MM.1S (cell line): ENCODE measurements at regions not wholly inside any gene's neighbourhood (a gene's known extent, or its start where the extent isn't known, plus 50 kb on each side); places are given as distances from the start of the nearest gene placed in this dataset.
A peak's percentile ranks its signal among the peaks of the same experiment; 100 is the strongest.

Source experiments
- DNase-seq: peaks from one replicate; pipeline ENCODE4 v3.0.0-alpha.2; 2015
- H2AFZ ChIP-seq: fragments of 300-600 bp; sonication (generic); 2 replicates; pipeline ENCODE4 v1.6.0; 2016; ENCODE audit warnings: antibody characterized with exemption, low read length
- H3F3A ChIP-seq: fragments of 300-600 bp; sonication (generic); 2 replicates; pipeline ENCODE4 v1.6.1; 2016; ENCODE audit warnings: mild to moderate bottlenecking, antibody characterized with exemption, low read length, moderate library complexity, mixed read lengths; ENCODE audit not compliant: insufficient read depth
- H3K27ac ChIP-seq: fragments of 300-600 bp; sonication (generic); 2 replicates; pipeline ENCODE4 v1.5.1; 2016; ENCODE audit warnings: mild to moderate bottlenecking, low read length
- H3K27me3 ChIP-seq: fragments of 300-600 bp; sonication (generic); replicated peaks from 2 replicates; pipeline ENCODE4 v1.6.0; 2016; ENCODE audit warnings: low read length; ENCODE audit not compliant: insufficient read depth
- H3K36me3 ChIP-seq: fragments of 300-600 bp; sonication (generic); replicated peaks from 2 replicates; pipeline ENCODE4 v1.6.1; 2016; ENCODE audit warnings: mild to moderate bottlenecking, low read length, mixed read lengths; ENCODE audit not compliant: insufficient read depth
- H3K4me1 ChIP-seq: fragments of 300-600 bp; sonication (generic); 2 replicates; pipeline ENCODE4 v1.6.1; 2016; ENCODE audit warnings: low read length, mixed read lengths
- H3K4me2 ChIP-seq: fragments of 300-600 bp; sonication (generic); 2 replicates; pipeline ENCODE4 v1.6.0; 2016; ENCODE audit warnings: low read depth, low read length
- H3K4me3 ChIP-seq: fragments of 300-600 bp; sonication (generic); 2 replicates; pipeline ENCODE4 v1.5.1; 2016; ENCODE audit warnings: low read length, mixed read lengths
- H3K79me2 ChIP-seq: fragments of 300-600 bp; sonication (generic); 2 replicates; pipeline ENCODE4 v1.6.1; 2016; ENCODE audit warnings: mixed run types, low read length, mixed read lengths
- H3K9ac ChIP-seq: fragments of 300-600 bp; sonication (generic); 2 replicates; pipeline ENCODE4 v1.6.1; 2016; ENCODE audit warnings: low read length, mixed read lengths
- H3K9me2 ChIP-seq: fragments of 300-600 bp; sonication (generic); replicated peaks from 2 replicates; pipeline ENCODE4 v1.6.1; 2016; ENCODE audit warnings: mild to moderate bottlenecking, low read length, mixed read lengths; ENCODE audit not compliant: insufficient read depth
- H3K9me3 ChIP-seq: fragments of 300-600 bp; sonication (generic); replicated peaks from 2 replicates; pipeline ENCODE4 v1.6.1; 2016; ENCODE audit warnings: mild to moderate bottlenecking, low read length, mixed read lengths; ENCODE audit not compliant: insufficient read depth
- H4K20me1 ChIP-seq: fragments of 300-600 bp; sonication (generic); 2 replicates; pipeline ENCODE4 v1.6.1; 2016; ENCODE audit warnings: mild to moderate bottlenecking, low read length, moderate library complexity, mixed read lengths; ENCODE audit not compliant: insufficient read depth
- CTCF ChIP-seq: fragments of 300-600 bp; sonication (generic); IDR thresholded peaks from 2 replicates; pipeline ENCODE4 v1.5.1; 2016; ENCODE audit warnings: antibody characterized with exemption, low read length, mixed read lengths
- EZH2 ChIP-seq: fragments of 300-600 bp; sonication (generic); optimal IDR thresholded peaks from 2 replicates; pipeline ENCODE3; 2017; ENCODE audit warnings: low read depth, mild to moderate bottlenecking, antibody characterized with exemption, low read length, mixed read lengths
- EZH2phosphoT487 ChIP-seq: fragments of 300-600 bp; sonication (generic); IDR thresholded peaks from 2 replicates; pipeline ENCODE4 v1.6.1; 2018; ENCODE audit warnings: antibody characterized with exemption, low read length

GRCh38 chr1:59236721-59237545, 60.0 kb upstream of the FGGY start:
- H2AFZ ChIP-seq, result no peak overlapping the region
- peaks cover 7% of the 10 kb centered on the region for H3K4me1 ChIP-seq

GRCh38 chr1:59237900-59238299, 59.0 kb upstream of the FGGY start:
- Histone ChIP-seq H3K4me1 (peaks cover 7% of the 10 kb centered on the region), H3K79me2 (no peaks in the 10 kb centered on the region), H3K27me3 (no peaks in the 10 kb centered on the region), H3K4me3 (no peak overlapping the region), H3K9me3 (no peaks in the 10 kb centered on the region), H4K20me1 (no peaks in the 10 kb centered on the region), H3K36me3 (no peaks in the 10 kb centered on the region), H3K9ac (no peak overlapping the region), H3F3A (no peaks in the 10 kb centered on the region), H2AFZ (no peak overlapping the region), H3K4me2 (no peak overlapping the region), H3K27ac (no peak overlapping the region), H3K9me2 (no peaks in the 10 kb centered on the region)
- peak; percentile 67 for DNase-seq
- TF ChIP-seq EZH2phosphoT487 (no peak), CTCF (no peak), EZH2 (no peak)

More at GRCh38 chr1:59236721-59237545, 60.0 kb upstream of the FGGY start:
- no peak for TF ChIP-seq EZH2
- TF ChIP-seq EZH2phosphoT487, result no peak
- no peak for TF ChIP-seq CTCF
- no peaks in the 10 kb centered on the region for H3K9me2 ChIP-seq
- no peak overlapping the region for H3K27ac ChIP-seq
- DNase-seq, result no peak
- H4K20me1 ChIP-seq, result no peaks in the 10 kb centered on the region
- H3K36me3 ChIP-seq, result no peaks in the 10 kb centered on the region
- H3K4me3 ChIP-seq, result no peak overlapping the region
- H3K9me3 ChIP-seq, result no peaks in the 10 kb centered on the region
- no peaks in the 10 kb centered on the region for H3F3A ChIP-seq
- no peaks in the 10 kb centered on the region for H3K79me2 ChIP-seq
- no peak overlapping the region for H3K4me2 ChIP-seq
- no peak overlapping the region for H3K9ac ChIP-seq
- H3K27me3 ChIP-seq, result no peaks in the 10 kb centered on the region

GRCh38 chr1:59238333-59238934, 58.5 kb upstream of the FGGY start:
- no peaks in the 10 kb centered on the region for H3K9me3 ChIP-seq
- no peak overlapping the region for H3K4me2 ChIP-seq
- no peaks in the 10 kb centered on the region for H3F3A ChIP-seq
- peaks cover 7% of the 10 kb centered on the region for H3K4me1 ChIP-seq
- H3K4me3 ChIP-seq, result no peak overlapping the region
- DNase-seq, result no peak
- no peaks in the 10 kb centered on the region for H3K9me2 ChIP-seq
- H3K9ac ChIP-seq, result no peak overlapping the region
- no peak for TF ChIP-seq EZH2phosphoT487
- no peak for TF ChIP-seq EZH2
- no peak for TF ChIP-seq CTCF
- no peaks in the 10 kb centered on the region for H3K27me3 ChIP-seq
- H3K36me3 ChIP-seq, result no peaks in the 10 kb centered on the region
- no peak overlapping the region for H3K27ac ChIP-seq
- no peaks in the 10 kb centered on the region for H4K20me1 ChIP-seq
- no peaks in the 10 kb centered on the region for H3K79me2 ChIP-seq
- H2AFZ ChIP-seq, result no peak overlapping the region
